ENCODE measurements at regions not wholly inside any gene's neighbourhood (a gene's known extent, or its start where the extent isn't known, plus 50 kb on each side); places are given as distances from the start of the nearest gene placed in this dataset.

DNA sequence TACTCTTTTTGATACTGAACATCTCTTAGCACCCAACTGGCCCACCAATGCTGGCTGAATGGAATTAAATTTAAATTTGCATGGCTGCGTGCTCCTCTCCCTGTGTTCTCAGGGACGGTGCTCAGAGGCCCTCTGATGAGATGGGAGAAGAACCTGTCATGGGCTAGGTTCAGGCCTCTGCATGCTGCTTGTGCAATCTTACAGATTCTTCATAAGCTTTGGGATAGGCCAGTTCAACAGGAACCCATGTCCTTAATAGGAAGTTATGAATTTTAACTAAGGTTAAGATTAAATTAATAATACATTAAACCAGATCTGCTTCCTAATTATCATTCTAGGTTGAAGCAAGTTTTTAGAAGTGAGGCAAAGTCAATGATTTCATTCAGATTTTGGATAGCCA, 119.7 kb upstream of the LRIG3 start:
- TF ChIP-seq, protein P1, sequence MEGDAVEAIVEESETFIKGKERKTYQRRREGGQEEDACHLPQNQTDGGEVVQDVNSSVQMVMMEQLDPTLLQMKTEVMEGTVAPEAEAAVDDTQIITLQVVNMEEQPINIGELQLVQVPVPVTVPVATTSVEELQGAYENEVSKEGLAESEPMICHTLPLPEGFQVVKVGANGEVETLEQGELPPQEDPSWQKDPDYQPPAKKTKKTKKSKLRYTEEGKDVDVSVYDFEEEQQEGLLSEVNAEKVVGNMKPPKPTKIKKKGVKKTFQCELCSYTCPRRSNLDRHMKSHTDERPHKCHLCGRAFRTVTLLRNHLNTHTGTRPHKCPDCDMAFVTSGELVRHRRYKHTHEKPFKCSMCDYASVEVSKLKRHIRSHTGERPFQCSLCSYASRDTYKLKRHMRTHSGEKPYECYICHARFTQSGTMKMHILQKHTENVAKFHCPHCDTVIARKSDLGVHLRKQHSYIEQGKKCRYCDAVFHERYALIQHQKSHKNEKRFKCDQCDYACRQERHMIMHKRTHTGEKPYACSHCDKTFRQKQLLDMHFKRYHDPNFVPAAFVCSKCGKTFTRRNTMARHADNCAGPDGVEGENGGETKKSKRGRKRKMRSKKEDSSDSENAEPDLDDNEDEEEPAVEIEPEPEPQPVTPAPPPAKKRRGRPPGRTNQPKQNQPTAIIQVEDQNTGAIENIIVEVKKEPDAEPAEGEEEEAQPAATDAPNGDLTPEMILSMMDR (IDR thresholded peaks at IDR 0.05) = no peak

DNA sequence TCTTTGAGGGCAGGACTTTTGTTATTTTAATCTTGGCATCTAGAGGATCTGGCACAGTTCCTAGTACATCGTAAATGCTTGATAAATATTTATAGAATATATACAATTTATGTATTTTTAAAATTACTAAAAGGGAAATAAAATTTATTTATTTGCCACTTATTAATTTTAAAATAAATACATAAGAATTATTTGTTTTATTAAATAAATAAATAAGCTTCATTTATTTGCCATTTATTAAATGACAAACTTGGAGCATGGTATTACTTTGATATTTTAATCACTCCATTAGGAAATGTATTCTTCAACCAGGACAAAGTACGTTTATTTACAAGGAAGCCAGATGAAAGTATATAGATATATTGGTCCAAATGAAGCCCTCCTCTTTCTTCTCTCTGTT, 118.7 kb upstream of the LRIG3 start:
- TF ChIP-seq, protein P1 (IDR thresholded peaks at IDR 0.05) = no peak

DNA sequence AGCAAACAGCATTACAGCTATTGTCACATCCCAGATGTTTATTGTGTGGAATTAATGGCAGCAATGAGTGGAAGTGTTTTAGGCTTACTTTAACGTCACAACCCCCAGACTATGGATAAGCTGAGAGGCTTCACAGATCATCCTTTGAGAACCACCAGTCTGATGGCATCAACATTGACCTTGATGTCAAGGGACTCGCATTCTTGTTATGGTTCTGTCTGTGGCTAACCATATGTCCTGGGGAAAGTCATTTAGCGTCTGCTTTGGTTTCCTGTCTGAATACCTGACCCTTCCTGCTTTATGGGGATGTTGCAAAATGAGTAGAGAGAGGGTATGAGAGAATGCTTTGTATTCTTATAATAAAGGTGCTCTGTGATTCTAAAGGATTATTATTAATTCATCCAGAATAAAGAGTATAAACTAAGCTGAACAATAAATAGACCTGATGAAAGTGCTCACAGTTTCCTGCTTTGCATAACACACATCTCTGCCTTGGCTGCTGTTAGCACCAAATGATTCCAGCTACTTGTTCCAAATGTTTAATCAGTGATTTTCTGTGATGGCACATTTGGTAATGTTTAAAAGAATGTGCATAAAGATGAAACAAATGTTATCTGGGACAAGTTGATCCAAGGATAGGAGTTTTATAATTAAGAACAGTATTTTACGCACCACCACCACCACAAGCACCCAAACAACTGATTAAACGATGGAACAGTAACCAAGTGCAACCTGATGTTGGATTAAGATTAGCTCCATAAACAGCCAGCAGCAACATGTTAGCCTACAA, 116.9 kb upstream of the LRIG3 start:
- TF ChIP-seq, protein P1 (IDR thresholded peaks at IDR 0.05) = no peak

DNA sequence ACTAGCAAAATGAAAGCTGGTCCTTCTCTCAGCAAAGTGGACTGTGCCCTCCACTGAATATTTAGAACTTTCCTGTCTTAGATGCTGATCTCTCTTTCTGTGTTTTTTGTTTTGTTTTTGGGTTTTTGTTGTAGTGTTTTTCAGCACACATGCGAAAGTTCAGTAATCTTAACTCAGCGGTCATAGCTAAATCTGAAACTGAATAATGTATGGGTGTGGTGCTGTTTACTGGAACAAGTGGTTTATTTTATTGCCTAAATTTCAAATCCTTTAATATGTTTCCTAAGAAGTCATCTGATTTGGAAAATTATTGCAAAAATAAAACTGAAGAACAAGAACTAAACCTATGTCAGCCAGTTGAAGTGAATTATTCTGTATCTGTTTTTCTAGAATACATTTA, 116.0 kb upstream of the LRIG3 start:
- TF ChIP-seq, protein P1 (IDR thresholded peaks at IDR 0.05) = no peak

DNA sequence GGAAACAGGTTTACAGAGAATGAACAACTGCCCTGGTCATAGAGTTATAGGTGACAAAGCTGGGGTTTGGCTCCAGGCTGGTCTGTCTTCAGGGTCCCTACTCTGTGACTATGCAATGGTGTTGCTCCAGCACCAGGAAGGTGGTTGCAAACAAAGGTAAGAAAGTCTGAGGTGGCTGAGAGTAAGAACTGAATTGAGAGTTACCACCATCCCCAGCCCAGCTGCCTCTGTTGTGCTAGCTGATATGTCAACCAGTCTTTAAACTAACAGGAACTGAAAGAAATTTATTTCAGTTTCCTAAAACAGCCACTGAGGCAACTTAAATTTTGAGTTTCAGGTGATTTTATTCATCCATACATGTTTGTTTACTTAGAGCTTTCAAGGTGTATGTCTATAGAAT, 111.0 kb upstream of the LRIG3 start:
- TF ChIP-seq, protein P1 (IDR thresholded peaks at IDR 0.05) = no peak

DNA sequence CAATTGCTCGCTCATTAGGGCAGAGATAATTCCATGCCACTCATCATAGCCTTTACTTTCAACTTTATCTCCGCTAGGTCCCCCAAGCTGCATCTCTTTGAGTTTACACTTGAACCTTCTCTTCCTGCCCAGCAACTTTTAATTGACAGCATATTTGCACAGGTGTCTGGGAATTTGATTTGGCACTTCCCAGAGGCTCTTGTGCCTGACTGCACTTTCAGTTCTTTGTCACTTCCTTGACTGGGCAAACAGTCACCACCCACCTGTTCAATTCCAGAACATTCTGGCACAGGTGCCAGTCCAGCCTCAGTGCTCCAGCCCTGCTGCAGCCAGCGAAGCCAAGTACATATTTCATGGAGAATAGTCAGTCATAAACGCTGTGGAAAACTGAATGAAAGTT, 110.1 kb upstream of the LRIG3 start:
- TF ChIP-seq, protein P1 (IDR thresholded peaks at IDR 0.05) = no peak

DNA sequence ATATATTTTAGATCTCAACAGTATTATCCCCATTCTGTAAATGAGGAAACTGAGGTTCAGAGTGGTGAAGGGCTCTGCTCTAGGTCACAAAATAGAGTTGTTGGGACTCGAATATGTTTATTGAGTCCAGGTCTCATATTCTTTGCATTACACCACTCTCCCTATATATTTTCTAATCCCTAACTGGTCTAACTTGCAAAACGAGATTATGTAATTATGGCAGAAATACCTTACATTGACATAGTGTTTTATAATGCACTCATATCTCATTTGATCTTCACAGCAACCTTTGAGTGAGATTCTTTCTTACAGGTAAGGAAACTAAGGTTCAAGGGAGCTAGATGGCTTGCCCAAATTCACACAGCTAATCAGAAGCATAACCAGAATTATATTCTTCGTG, 106.9 kb upstream of the LRIG3 start:
- TF ChIP-seq, protein P1 (IDR thresholded peaks at IDR 0.05) = no peak
